ENCODE measurements at regions not wholly inside any gene's neighbourhood (a gene's known extent, or its start where the extent isn't known, plus 50 kb on each side); places are given as distances from the start of the nearest gene placed in this dataset.

DNA sequence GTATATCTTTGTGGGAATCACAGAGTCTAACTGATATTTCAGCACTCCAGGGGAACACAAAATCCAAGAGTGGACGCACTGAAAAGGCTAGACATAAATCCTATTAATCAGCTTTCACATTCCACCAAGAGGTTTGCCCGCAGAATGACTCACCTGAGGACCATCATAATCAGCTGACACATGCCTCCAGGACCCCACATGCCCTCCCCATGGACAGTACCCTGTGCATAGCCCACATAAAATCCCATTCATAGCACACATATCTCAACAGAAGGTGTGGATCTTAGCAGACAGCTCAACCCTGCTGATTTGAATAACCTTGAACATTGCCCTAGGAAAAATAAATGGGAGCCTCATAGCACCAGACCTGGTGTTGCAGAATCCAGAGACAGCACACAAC lies 246.8 kb upstream of the TENT5A start:
- Histone ChIP-seq H3K36me3 (ENCODE audit: control insufficient read depth in 2 of 2, insufficient read depth in 1 of 2, low read length in 2 of 2) (no peaks in the 10 kb centered on the region), H3K4me1 (ENCODE audit: control insufficient read depth, insufficient read depth, low read length) (no peaks in the 10 kb centered on the region), H3K9me3 (ENCODE audit: control insufficient read depth, insufficient read depth, low read depth, low read length) (no peaks in the 10 kb centered on the region), H3K4me3 (ENCODE audit: low read depth, low read length) (no peak overlapping the region), H3K27ac (ENCODE audit: extremely low read depth, low read depth, low read length) (no peak overlapping the region)
- ChIA-PET POLR2A (no interaction called here), CTCF (interaction anchor here (0.5 to 0.7 kb wide), 2 partner anchors 489 to 1591 kb away, joined by 3 read pairs; no protein-coding TSS in a partner anchor)
- TF ChIP-seq SP3 (tag by site-specific recombination; IDR thresholded peaks at IDR 0.05) (no peak), ZNF157 (tag by site-specific recombination; IDR thresholded peaks at IDR 0.05) (no peak), ZNF707 (tag by site-specific recombination; IDR thresholded peaks at IDR 0.05) (no peak), MZF1 (tag by site-specific recombination; IDR thresholded peaks at IDR 0.05; ENCODE audit: borderline replicate concordance) (no peak), HOXA7 (CRISPR knock-in tag; IDR thresholded peaks at IDR 0.05; ENCODE audit: borderline replicate concordance) (no peak), ZNF302 (tag by site-specific recombination; IDR thresholded peaks at IDR 0.05; ENCODE audit: low read depth) (no peak), KLF9 (tag by site-specific recombination; IDR thresholded peaks at IDR 0.05; ENCODE audit: low read depth) (no peak), MEIS1 (CRISPR knock-in tag; IDR thresholded peaks at IDR 0.05; ENCODE audit: borderline replicate concordance) (no peak), ZNF426 (tag by site-specific recombination; IDR thresholded peaks at IDR 0.05) (no peak), ZSCAN30 (tag by site-specific recombination; IDR thresholded peaks at IDR 0.05) (no peak), ZNF214 (tag by site-specific recombination; IDR thresholded peaks at IDR 0.05; ENCODE audit: borderline replicate concordance) (no peak), ZNF366 (tag by site-specific recombination; conservative IDR thresholded peaks at IDR 0.05) (no peak), ZNF529 (tag by site-specific recombination; IDR thresholded peaks at IDR 0.05; ENCODE audit: insufficient replicate concordance) (no peak), ZNF621 (tag by site-specific recombination; IDR thresholded peaks at IDR 0.05) (no peak), GLI4 (tag by site-specific recombination; IDR thresholded peaks at IDR 0.05) (no peak), ZNF175 (tag by site-specific recombination; IDR thresholded peaks at IDR 0.05) (no peak), ZNF416 (tag by site-specific recombination; IDR thresholded peaks at IDR 0.05) (no peak)
- TF ChIP-seq, protein P1, sequence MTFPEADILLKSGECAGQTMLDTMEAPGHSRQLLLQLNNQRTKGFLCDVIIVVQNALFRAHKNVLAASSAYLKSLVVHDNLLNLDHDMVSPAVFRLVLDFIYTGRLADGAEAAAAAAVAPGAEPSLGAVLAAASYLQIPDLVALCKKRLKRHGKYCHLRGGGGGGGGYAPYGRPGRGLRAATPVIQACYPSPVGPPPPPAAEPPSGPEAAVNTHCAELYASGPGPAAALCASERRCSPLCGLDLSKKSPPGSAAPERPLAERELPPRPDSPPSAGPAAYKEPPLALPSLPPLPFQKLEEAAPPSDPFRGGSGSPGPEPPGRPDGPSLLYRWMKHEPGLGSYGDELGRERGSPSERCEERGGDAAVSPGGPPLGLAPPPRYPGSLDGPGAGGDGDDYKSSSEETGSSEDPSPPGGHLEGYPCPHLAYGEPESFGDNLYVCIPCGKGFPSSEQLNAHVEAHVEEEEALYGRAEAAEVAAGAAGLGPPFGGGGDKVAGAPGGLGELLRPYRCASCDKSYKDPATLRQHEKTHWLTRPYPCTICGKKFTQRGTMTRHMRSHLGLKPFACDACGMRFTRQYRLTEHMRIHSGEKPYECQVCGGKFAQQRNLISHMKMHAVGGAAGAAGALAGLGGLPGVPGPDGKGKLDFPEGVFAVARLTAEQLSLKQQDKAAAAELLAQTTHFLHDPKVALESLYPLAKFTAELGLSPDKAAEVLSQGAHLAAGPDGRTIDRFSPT (tag by site-specific recombination; IDR thresholded peaks at IDR 0.05), result no peak

DNA sequence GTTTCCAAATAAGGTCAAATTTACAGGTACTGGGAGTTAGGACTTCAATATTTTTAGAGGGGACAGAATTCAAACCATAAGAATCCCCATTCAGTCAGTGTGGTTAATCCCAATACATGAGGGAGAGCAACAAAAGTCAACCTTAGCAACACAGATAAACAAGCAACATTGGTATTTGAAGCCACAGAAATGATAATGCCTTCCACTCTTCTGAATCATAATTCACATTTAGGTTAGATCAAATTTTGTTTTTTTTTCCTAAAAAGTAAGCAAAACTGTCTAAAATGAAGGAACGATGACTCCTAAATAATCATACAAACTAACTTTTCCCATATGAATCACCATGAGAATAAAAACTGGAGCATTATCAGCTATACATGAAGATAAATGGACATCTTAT lies 246.0 kb upstream of the TENT5A start:
- H3K4me3 ChIP-seq (ENCODE audit: low read depth, low read length), result no peak overlapping the region
- POLR2A ChIA-PET, result no interaction called here
- H3K36me3 ChIP-seq (ENCODE audit: control insufficient read depth in 2 of 2, insufficient read depth in 1 of 2, low read length in 2 of 2), result no peaks in the 10 kb centered on the region
- CTCF ChIA-PET, result interaction anchor here (0.6 to 0.8 kb wide), 2 partner anchors 10 to 17 kb away, joined by 3 read pairs; no protein-coding TSS in a partner anchor
- no peaks in the 10 kb centered on the region for H3K4me1 ChIP-seq (ENCODE audit: control insufficient read depth, insufficient read depth, low read length)
- H3K27ac ChIP-seq (ENCODE audit: extremely low read depth, low read depth, low read length), result no peak overlapping the region
- no peaks in the 10 kb centered on the region for H3K9me3 ChIP-seq (ENCODE audit: control insufficient read depth, insufficient read depth, low read depth, low read length)
- TF ChIP-seq ZNF19 (tag by site-specific recombination; IDR thresholded peaks at IDR 0.05; ENCODE audit: low read depth) (no peak), WT1 (tag by site-specific recombination; IDR thresholded peaks at IDR 0.05) (no peak), BCL11B (tag by site-specific recombination; IDR thresholded peaks at IDR 0.05; ENCODE audit: low read depth) (no peak), SP3 (tag by site-specific recombination; IDR thresholded peaks at IDR 0.05) (no peak), ZFP37 (tag by site-specific recombination; IDR thresholded peaks at IDR 0.05) (no peak), ZNF37A (tag by site-specific recombination; IDR thresholded peaks at IDR 0.05) (no peak), ZNF391 (tag by site-specific recombination; IDR thresholded peaks at IDR 0.05; ENCODE audit: borderline replicate concordance, low read depth) (no peak)
- TF ChIP-seq, protein P2, sequence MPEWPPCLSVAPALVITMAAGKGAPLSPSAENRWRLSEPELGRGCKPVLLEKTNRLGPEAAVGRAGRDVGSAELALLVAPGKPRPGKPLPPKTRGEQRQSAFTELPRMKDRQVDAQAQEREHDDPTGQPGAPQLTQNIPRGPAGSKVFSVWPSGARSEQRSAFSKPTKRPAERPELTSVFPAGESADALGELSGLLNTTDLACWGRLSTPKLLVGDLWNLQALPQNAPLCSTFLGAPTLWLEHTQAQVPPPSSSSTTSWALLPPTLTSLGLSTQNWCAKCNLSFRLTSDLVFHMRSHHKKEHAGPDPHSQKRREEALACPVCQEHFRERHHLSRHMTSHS (tag by site-specific recombination; IDR thresholded peaks at IDR 0.05), result no peak
- TF ChIP-seq, protein P3, sequence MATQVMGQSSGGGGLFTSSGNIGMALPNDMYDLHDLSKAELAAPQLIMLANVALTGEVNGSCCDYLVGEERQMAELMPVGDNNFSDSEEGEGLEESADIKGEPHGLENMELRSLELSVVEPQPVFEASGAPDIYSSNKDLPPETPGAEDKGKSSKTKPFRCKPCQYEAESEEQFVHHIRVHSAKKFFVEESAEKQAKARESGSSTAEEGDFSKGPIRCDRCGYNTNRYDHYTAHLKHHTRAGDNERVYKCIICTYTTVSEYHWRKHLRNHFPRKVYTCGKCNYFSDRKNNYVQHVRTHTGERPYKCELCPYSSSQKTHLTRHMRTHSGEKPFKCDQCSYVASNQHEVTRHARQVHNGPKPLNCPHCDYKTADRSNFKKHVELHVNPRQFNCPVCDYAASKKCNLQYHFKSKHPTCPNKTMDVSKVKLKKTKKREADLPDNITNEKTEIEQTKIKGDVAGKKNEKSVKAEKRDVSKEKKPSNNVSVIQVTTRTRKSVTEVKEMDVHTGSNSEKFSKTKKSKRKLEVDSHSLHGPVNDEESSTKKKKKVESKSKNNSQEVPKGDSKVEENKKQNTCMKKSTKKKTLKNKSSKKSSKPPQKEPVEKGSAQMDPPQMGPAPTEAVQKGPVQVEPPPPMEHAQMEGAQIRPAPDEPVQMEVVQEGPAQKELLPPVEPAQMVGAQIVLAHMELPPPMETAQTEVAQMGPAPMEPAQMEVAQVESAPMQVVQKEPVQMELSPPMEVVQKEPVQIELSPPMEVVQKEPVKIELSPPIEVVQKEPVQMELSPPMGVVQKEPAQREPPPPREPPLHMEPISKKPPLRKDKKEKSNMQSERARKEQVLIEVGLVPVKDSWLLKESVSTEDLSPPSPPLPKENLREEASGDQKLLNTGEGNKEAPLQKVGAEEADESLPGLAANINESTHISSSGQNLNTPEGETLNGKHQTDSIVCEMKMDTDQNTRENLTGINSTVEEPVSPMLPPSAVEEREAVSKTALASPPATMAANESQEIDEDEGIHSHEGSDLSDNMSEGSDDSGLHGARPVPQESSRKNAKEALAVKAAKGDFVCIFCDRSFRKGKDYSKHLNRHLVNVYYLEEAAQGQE (tag by site-specific recombination; IDR thresholded peaks at IDR 0.05), result no peak
- TF ChIP-seq, protein P4, sequence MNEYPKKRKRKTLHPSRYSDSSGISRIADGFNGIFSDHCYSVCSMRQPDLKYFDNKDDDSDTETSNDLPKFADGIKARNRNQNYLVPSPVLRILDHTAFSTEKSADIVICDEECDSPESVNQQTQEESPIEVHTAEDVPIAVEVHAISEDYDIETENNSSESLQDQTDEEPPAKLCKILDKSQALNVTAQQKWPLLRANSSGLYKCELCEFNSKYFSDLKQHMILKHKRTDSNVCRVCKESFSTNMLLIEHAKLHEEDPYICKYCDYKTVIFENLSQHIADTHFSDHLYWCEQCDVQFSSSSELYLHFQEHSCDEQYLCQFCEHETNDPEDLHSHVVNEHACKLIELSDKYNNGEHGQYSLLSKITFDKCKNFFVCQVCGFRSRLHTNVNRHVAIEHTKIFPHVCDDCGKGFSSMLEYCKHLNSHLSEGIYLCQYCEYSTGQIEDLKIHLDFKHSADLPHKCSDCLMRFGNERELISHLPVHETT (tag by site-specific recombination; IDR thresholded peaks at IDR 0.05), result no peak
- TF ChIP-seq, protein P5, sequence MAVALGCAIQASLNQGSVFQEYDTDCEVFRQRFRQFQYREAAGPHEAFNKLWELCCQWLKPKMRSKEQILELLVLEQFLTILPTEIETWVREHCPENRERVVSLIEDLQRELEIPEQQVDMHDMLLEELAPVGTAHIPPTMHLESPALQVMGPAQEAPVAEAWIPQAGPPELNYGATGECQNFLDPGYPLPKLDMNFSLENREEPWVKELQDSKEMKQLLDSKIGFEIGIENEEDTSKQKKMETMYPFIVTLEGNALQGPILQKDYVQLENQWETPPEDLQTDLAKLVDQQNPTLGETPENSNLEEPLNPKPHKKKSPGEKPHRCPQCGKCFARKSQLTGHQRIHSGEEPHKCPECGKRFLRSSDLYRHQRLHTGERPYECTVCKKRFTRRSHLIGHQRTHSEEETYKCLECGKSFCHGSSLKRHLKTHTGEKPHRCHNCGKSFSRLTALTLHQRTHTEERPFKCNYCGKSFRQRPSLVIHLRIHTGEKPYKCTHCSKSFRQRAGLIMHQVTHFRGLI (tag by site-specific recombination; IDR thresholded peaks at IDR 0.05), result no peak

Data from HEK293 (cell line).